ENCODE measurements at regions not wholly inside any gene's neighbourhood (a gene's known extent, or its start where the extent isn't known, plus 50 kb on each side); places are given as distances from the start of the nearest gene placed in this dataset.
A peak's percentile ranks its signal among the peaks of the same experiment; 100 is the strongest.
"Not testable (repeated sequence)": the region's sequence is repeated elsewhere in the genome, so short reads cannot be mapped to it uniquely, and the experiment has no call there.

DNA sequence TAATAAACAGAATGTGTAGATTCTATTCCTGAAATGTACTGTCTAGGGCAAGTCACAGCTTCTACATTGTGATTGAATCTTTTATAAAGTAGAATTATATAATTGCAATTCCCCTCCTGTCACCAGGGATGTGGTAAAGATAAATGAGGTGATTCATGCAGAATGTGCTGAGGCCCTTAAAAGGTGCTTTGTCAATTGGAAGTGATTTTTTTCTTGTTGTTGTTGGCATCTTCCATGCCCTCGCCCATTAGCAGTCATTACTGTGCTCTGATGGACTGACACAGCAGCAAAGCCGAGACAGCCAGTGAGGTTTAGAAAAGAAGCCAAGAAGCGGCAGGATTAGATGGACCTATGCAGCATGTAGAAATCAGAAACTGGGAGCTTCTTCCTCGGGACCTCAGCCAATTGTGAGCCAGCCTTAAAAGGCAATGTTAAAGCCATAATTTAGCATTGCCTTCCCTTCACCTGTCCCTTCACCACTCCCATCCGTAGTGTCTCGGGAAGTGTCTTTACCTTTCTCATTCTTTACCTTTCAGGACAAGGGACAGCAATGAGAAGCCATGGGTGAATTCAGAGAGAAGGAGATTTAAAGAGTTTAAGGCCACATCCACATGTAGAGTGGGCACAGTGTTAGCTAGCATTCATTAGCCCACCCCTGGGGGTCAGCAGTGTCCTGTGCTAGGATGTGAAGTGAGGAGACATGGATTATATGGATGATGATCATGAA lies 257.8 kb downstream of the PLK2 start:
- no peak for DNase-seq (ENCODE audit: low read depth)

DNA sequence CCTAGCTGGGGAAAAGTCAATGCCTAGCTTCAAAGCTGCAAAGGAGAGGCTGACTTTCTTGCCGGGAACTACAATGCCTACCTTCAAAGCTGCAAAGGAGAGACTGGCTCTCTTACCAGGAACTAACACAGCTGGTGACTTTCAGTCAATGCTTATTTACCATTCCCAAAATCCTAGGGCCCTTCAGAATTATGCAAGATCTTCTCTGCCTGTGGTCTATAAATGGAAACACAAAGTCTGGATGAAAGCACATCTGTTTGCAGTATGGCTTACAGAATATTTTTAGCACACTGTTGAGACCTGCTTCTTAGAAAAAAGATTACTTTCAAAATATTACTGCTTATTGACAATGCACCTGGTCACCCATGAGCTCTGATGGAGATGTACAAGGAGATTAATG lies 259.4 kb downstream of the PLK2 start:
- DNase-seq (ENCODE audit: low read depth), result no peak

DNA sequence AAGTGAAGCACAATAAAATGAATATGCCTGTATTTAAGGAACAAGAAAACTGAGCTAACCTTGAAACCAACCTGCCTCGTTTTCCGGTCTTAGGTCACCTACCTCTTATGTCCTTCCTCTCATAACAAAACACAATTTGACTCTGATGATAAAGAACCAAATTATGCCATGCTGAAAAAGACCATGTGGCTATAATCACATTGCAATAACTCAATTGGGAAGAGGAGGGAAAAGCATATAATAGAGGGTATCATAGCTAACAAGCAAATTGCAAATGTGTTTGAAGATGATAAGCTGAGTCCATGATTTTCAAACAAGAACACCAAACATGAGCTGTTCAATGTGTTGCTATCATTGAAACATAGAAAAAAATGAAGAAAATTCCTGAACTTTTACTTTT lies 260.8 kb downstream of the PLK2 start:
- no peak for DNase-seq (ENCODE audit: low read depth)

DNA sequence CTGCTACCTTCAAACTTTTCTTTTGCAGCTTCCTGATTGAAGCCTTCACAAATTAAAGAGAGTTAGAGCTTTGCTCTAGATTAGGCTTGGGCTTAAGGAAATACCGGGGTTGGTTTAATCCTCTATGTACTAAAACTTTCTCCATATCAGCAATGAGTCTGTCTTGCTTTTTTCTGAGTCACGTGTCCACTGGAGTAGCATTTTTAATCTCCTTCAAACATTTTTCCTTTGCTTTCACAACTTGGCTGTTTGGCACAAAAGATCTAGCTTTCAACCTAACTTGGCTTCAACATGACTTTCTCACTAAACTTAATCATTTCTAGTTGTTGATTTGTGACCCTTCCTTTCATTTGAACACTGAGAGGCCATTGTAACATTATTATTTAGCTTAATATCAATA lies 261.6 kb downstream of the PLK2 start:
- DNase-seq (ENCODE audit: low read depth), result no peak

DNA sequence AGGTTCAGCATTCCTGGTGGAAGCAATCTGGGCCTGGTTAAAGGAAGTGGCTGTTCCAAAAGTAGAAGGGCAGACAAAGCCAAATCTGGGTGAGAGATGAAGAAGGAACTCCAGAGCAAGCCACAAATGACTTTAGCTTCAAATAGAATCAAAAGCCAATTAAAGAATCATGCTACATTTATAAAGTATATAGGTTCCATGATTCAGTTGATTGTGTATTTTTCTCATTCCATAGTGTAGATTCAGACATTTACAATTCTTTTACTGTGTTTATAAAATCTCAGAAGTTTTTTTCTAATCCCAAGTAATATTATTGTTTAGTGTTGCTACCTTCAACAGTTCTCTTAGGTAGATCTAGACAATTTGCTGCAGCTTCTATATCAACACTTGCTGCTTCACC lies 262.0 kb downstream of the PLK2 start:
- no peak for DNase-seq (ENCODE audit: low read depth)

DNA sequence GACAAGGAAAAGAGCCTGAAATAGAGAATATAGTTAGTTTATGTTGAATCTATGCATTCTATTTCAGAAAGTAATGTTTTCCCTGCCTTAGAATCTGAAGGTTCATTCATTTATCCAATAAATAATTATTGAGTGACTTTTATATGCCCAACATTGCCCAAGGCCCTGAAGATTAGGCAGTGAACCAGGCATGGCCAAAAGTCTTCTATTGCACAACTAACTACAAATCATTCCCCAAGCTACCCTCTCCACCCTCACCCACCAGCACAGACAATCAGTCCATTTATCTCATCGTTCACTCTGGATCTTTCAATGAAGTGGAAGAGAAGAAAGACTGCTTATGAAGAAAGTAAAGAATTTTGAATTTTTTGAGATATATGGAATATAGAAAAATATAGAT lies 268.4 kb downstream of the PLK2 start:
- no peak for DNase-seq (ENCODE audit: low read depth)

DNA sequence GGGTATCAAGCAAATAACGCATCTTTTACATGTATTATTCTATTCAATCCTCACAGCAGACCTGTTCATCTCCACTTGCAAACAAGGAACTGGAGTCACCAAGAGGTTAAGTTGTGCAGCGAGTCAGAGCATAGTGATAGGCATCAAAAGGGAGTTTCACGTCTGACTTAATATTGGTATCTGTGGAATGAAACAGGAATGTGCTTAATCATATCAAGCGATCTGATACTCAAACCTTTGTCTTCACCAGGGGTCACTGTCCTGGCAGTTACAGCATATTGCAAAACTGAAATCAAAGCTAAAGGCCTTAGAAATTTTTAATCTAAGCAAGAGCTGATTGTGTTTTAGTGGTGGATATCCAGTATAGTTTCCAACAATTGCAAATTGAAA lies 271.6 kb downstream of the PLK2 start:
- DNase-seq (ENCODE audit: low read depth), result peak; percentile 25

DNA sequence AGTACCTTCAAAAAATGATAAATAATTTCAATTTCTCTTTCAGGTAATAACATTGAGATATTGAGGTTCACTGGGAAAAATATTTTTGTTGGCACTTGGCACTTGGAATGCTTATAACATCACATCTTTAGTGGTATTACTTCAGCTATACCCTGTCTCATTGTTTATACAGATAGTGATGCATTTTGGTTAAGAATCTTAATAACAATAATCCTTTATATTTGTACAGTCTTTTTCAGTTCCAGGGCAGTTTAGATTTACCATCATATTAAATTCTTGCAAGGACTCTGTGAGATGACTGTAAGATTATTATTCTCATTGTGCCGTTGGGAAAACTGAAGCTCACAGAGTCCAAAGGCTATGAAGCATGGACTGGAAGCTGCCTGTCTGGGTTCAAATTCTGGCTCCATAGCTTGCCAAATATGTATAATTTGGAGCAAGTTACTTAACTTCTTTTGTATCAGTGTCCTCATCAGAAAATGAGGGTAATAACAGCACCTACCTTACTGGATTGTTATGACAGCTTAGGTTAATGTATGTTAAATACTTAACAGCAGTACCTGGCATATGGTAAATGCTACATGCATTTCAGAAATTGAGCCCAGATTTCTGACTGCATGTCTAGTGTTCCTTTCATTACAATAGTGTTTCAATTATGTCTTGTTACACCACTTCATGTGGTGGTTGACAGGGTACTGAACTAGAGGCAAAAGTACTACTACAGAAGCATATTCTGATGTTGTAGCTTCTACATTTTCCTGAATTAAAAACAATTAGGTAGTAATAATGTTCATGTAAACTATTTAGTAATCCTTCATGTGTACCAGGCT lies 272.2 kb downstream of the PLK2 start:
- DNase-seq (ENCODE audit: low read depth), result no peak

DNA sequence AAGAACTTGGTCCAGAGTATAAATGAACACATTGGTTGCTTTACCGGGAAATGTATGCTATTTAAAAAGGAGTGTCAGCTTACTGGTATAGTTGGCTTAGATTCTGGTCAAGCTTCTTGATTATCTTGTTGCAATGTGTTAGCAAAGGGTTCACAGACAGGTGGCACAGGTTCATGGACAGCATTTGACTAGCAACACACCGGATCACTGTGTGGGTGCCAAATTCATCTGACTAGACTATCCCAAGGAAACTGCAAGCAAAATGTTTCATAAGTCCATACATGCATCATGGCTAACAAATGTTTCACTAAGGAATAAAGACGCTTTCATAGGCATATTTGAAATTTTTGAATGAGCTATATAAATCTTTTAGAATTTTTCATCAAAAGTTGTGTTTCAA lies 274.1 kb downstream of the PLK2 start:
- no peak for DNase-seq (ENCODE audit: low read depth)

DNA sequence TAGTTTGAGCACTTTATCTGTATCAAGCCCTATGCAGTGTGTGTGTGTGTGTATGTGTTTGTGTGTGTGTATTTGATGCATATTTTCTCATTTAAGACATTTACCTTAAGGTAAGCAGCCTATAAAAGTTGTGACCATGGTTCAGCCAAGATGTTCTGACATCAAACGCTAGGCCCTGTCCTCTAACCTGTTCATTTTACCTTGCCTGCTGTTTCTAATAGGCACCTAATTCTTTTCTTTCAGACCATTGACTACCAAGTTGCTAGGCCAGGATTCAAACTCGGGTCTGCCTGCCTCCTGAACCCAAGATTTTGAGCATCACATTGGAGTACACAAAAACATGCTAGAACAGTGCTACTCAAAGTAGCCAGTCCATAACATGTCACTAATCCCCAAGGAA lies 274.5 kb downstream of the PLK2 start:
- DNase-seq (ENCODE audit: low read depth), result no peak

DNA sequence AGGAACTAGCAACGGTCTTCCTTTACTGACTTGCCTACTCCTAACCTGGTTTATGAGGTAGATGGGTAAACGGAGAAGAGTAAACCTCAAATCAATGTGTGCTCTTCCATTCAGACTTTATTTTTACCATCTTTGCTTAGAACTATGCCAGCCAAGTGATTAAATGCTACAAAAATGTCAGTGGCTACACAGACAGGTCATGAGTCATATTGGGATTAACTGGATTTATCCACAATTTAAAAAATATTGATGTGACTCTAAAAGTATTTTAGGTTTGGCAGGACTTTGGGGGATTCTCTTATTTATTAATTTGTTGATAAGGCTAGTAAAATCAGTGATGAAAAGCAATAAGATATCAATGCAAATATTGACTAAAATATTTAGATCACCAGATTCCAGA lies 275.0 kb downstream of the PLK2 start:
- peak; percentile 36 for DNase-seq (ENCODE audit: low read depth)

DNA sequence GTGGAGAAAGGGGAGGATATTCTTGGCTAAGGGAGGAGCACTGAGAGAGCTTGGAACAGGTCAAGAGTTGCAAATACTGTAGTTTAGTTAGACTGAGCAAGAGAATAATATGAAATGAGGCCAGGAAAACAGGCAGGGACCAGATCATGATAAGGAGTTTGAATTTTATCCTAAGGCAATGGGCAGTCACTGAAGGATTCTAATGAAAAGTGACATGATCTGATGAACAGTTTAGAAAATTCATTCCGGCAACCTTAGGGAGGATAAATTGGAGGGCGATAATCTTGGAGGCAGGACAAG lies 276.1 kb downstream of the PLK2 start:
- DNase-seq (ENCODE audit: low read depth), result no peak

DNA sequence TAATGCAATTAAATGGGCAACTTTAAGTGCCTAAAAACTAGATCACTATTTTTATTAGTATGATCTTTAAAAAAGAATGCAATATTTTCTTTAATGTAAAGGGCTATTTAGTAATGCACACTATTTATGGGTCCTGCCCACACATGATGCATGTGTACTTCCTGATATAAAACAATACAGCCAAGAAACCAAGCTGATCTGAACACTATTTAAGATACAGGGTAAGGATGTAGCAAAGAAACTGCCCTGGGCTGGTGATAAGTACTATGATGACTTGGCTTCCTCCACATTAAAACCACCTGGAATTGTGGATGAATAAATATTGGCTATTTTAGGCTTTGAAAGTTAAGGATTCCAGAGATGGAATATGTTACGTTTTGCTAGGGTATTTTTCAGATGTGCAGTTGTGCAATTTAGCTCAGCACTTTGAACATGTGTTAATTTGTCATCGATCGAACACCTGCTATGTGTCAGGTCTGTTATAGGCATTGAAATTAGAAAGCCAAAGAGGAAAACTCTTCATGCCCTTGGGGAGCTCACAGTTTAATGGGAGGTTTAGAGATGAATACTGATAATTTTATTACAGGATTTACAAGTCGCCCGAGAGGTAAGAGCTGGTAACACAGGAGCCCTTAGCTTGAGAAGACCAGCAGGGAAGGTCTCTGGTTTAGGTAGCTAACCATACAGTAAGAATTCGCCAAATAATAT lies 276.7 kb downstream of the PLK2 start:
- DNase-seq (ENCODE audit: low read depth), result no peak

DNA sequence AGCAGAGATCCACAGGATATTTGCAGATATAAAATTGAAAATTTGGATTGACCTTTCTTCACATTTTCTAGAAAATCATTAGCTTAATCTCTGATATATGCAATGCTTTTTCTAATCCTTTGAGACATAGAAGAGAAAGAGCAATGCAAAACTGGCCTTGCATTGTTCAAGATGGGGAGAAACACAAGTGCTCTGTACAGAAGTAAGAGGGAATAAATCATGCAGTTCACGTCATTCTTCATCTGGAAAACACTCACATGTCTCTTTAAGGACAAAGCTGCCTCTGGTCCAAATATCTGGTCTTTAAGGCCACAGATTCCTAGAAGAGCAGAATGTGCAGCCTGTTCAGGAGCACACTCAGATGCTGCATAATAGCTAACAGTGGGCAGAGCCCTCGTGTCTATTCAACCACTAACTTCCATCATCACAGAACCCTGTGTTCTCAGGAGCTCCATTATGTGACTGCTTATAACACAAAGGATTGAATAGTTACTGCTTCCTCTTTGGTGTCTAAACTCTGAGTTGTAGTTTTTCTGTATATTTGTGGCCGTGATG lies 277.5 kb downstream of the PLK2 start:
- no peak for DNase-seq (ENCODE audit: low read depth)

DNA sequence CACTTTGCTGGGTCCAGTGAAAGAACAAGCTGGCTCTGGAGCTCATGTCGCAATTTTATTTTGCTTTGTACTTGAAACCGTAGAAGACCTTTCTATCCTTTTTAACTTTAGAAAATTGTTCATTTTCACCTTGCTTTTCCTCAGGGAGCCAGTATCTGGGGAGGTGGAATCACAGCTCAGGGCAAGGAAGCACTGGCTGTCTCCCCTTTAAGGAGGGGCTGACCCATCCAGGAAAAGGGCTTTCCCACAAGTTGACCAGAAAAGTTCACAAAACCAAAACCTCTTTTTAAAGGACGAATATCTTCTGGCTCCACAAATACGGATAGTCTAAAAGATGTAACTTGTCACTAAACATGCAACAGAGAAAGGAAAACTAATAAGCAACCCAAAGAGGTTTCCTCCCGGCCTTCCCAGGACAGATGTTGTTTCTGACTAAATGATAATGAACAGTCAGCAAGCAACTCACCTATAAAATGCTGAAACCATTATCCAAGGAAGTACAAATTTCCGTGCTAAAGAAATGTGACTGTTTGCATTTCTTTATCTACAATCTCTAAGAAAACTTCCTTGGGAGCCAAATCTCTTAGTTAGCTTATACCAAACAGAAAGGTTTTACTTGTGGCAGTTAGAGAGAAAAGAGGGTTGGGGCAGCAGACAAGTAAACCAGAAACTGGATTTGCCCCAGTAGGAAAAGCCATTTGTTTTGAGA lies 278.2 kb downstream of the PLK2 start:
- no peak for DNase-seq (ENCODE audit: low read depth)

DNA sequence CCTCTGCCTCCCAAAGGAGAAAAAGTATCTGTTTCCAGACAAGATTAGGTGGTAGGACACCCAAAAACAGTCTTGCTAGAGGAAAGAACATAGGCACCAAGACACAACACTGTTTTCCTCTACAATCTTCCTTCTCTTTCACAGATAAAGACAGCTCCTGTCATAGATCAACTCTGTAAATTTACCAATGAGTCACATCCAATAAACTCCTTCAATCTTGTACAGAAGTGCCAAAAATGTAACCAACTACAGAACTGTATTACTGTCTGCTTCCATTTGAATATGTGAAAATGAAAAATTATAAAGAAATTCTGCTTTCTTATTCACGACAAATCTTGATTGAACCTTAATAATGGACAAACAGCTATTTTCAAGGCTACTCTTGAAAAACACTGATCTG lies 286.9 kb downstream of the PLK2 start:
- no peak for DNase-seq (ENCODE audit: low read depth)

DNA sequence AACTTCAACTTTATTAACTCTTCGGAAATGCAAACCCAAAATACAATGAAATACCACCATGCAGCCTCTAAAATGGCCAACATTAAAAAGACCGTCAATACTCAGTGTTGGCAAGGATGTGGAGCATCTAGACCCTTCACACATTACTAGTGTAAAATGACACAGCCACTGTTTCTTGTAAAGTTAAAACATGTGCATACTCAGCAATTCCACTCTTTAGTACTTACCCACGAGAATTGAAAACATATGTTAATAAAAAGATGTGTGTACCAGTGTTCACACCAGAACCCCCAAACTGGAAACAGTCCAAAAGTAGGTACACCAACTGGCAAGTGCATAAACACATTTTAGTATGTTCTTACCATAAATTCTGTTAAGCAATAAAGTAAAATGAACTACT lies 294.7 kb downstream of the PLK2 start:
- no peak for DNase-seq (ENCODE audit: low read depth)

DNA sequence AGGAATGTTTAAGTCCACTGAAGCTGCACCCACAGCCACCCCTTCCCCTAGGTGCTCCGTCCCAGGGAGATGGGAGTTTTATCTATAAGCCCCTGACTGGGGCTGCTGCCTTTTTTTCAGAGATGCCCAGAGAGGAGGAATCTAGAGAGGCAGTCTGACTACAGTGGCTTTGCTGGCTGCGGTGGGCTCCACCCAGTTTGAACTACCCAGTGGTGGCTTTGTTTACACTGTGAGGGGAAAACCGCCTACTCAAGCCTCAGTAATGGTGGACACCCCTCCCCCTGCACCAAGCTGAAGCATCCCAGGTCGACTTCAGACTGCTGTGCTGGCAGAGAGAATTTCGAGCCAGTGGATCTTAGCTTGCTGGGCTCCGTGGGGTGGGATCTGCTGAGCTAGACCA lies 298.0 kb downstream of the PLK2 start:
- not testable (repeated sequence) for DNase-seq (ENCODE audit: low read depth)

DNA sequence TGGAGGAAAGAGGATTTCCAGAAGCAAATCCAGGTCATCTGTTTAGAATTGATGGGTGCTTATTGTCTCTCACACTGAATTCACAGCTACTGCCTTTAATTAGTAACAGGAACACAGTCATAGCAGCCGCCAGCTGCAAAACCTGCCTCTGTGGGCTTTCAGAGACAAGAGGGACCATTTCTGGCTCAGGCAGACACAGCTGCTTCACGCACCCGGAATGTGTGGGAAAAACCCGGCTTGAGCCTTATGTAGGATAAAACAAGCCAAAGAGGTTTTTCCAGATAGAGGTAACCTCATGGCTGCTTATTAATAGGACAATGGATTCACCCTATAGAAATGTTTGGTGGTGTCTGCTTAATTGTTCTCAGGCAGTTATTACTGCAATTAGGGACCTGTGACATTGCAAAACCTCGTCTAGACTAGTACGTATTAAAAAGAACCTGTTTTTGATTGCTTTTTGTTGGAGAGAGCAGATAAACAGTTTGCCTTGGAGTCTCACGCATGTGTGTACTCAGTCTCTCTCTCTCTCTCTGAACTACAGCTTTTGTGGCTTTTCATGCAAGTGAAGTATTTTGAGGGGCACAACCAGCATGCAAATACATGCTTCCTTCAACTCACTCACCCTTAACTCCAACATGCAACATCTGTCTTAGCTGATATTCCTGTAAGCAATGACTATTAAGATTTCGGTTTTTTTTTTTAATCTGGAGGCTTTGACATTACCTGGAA lies 302.7 kb downstream of the PLK2 start:
- DNase-seq (ENCODE audit: low read depth), result no peak

DNA sequence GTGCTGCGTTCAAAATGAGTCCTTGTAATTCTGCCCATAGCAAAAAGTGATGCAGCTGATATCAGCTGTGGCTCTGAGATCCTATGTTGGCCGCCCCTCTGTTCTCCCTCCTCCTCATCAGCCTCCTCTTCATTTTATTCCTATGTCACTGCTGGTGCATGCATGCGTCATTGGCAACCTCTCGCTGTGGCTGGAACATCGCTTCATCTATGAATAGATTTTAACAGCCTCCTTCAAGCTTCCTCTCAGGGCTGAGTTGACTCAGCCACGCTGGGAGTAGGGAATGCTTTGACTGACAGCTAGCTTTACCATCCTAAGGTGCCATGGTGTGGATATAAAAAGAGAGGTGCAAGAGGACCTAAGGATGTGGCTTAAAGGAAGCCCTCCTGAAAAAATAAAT lies 303.5 kb downstream of the PLK2 start:
- peak; percentile 10 for DNase-seq (ENCODE audit: low read depth)

DNA sequence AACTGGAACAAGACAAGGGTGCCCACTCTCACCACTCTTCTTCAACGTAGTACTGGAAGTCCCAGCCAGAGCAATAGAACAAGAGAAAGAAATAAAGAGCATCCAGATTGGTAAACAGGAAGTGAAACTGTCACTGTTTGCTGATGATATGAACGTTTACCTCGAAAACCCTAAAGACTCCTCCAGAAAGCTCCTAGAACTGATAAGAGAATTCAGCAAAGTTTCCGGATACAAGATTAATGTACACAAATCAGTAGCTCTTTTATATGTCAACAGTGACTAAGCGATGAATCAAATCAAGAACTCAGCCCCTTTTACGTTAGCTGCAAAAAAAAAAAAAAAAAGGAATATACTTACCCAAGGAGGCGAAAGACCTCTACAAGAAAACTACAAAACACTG lies 306.6 kb downstream of the PLK2 start:
- DNase-seq (ENCODE audit: low read depth), result no peak

DNA sequence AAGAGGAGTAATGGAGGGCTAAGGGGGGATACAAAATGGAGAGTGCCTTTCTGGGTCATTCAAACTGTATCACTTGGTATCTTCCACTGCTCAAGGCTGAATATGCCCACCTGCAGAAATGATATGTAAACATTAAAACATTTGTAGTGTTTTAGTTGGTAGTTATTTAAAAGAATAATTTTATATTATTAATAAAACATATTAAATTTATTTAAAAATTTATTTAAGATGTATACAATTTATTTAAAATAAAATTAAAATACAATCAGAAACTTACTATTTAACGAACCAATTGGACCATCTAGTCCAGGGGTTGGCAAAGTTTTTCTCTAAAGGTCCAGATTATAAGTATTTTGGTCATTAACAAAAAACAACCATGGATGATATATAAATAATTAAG lies 308.5 kb downstream of the PLK2 start:
- no peak for DNase-seq (ENCODE audit: low read depth)

Measured in stromal cell of bone marrow (primary cell).